Psoas muscle (tissue), 7 donors: ENCODE measurements at regions not wholly inside any gene's neighbourhood (a gene's known extent, or its start where the extent isn't known, plus 50 kb on each side); places are given as distances from the start of the nearest gene placed in this dataset.
A peak's percentile ranks its signal among the peaks of the same experiment; 100 is the strongest.

Experiments used
- ATAC-seq, 4 donors: fragments of 200-7000 bp; cut with Tn5 transposase; one replicate each; pipeline ENCODE4 v1.9.1; 2020; ENCODE audit warnings: moderate library complexity in 3 of 4, mild to moderate bottlenecking in 2 of 4
- DNase-seq, 2 donors: peaks; one replicate each; pipeline ENCODE4 v3.0.0-alpha.2; 2020
- H3K27ac ChIP-seq: fragments of 200-600 bp; one replicate; pipeline ENCODE4 v1.8.0; 2022
- H3K27me3 ChIP-seq, 3 donors: fragments of 200-600 bp in 1 of 3; one replicate each; pipeline versions ENCODE4 v1.6.1 to v1.8.0; 2013 to 2022; ENCODE audit warnings: low read length in 2 of 3, mild to moderate bottlenecking in 2 of 3, moderate library complexity in 1 of 3; ENCODE audit not compliant: insufficient read depth in 3 of 3
- H3K36me3 ChIP-seq, 2 donors: fragments of 200-600 bp in 1 of 2; one replicate each; pipeline versions ENCODE4 v1.6.1 to v1.8.0; 2013 to 2022; ENCODE audit warnings: low read depth in 1 of 2, mild to moderate bottlenecking in 1 of 2, moderate library complexity in 1 of 2; ENCODE audit not compliant: insufficient read depth in 1 of 2
- H3K4me1 ChIP-seq: fragments of 200-600 bp; one replicate; pipeline ENCODE4 v1.8.0; 2022
- H3K4me3 ChIP-seq: fragments of 200-600 bp; one replicate; pipeline ENCODE4 v1.8.0; 2022; ENCODE audit warnings: mild to moderate bottlenecking
- H3K9me3 ChIP-seq: fragments of 200-600 bp; one replicate; pipeline ENCODE4 v1.8.0; 2022
- WGBS, 3 donors: extraction: QIAGEN DNeasy Blood & Tissue Kit; methylation state at CpG; one replicate each; pipeline versions ENCODE4 v1.1.6 to v1.1.7; 2013; 5-methylcytosine and 5-hydroxymethylcytosine counted together
- intact Hi-C, 2 donors: fragments of 100-400 bp; cut with DNase I; formaldehyde crosslinking; loops; one replicate each; pipeline versions ENCODE4 v1.11.0 to v1.14.2; 2022
- TF ChIP-seq, protein P1 (sequence below): fragments of 200-600 bp; IDR thresholded peaks from one replicate; pipeline ENCODE4 v1.8.0; 2022; ENCODE audit warnings: antibody characterized with exemption
- donor health status: healthy with polysubstance abuse.
- donor health status: DM: no; HTN: no; CAD: no; lungs with moderate emphysema.
- donor health status: Bipolar disorder and iron deficiency.
- donor health status: healthy.
- donor health status: DM: yes; HTN: yes; CAD: no.
- donor health status: DM: no; HTN: no; CAD: no.
- donor health status: DM: yes; HTN: yes; CAD: no.

DNA sequence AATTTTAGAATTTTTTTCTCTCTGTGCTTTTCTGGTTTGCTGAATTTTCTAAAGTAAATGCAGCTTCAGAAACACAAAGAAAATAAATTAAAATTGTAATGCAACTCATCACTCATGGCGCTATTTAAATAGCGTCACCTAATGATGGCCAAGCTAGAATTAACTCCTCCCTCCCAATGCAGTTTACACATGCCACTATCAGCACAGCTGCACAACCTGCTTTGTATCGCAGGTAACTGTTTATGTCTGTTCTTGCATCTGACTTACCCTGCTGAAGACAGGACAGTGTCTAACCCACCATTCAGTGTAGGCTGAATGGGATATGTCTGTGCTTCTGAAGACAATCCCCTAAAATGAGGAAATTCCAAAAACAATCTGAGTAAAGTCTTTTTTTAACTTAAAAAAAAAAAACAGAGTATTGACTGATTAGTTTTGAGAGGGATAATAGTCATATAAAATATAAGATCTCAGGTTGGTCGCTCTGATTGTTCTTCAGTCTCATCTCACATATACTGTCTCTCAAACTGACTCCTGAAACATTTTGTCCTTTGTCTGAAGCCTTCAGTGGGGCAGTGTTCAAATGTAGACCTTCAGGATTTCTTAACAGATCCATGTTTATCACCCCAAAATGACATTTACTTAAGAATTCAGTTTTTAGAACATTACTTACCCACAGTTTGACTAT is 271.4 kb downstream of the ZEB2 start:
- Histone ChIP-seq H3K4me1 (peaks cover 15% of the 10 kb centered on the region), H3K27ac (no peak overlapping the region), H3K36me3 (no peaks in the 10 kb centered on the region), H3K27me3 (no peaks in the 10 kb centered on the region), H3K9me3 (peaks cover 12% of the 10 kb centered on the region), H3K4me3 (peak overlapping the region; percentile 25)
- ATAC-seq = peak in 1 of 4 donors; percentile 61
- no peak for DNase-seq
- intact Hi-C loops = no loop called here
- 95 to 98% (median 96%) methylated on average over 4 of the region's 4 CpGs for WGBS, 3 donors
- TF ChIP-seq, protein P1, sequence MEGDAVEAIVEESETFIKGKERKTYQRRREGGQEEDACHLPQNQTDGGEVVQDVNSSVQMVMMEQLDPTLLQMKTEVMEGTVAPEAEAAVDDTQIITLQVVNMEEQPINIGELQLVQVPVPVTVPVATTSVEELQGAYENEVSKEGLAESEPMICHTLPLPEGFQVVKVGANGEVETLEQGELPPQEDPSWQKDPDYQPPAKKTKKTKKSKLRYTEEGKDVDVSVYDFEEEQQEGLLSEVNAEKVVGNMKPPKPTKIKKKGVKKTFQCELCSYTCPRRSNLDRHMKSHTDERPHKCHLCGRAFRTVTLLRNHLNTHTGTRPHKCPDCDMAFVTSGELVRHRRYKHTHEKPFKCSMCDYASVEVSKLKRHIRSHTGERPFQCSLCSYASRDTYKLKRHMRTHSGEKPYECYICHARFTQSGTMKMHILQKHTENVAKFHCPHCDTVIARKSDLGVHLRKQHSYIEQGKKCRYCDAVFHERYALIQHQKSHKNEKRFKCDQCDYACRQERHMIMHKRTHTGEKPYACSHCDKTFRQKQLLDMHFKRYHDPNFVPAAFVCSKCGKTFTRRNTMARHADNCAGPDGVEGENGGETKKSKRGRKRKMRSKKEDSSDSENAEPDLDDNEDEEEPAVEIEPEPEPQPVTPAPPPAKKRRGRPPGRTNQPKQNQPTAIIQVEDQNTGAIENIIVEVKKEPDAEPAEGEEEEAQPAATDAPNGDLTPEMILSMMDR = no peak

DNA sequence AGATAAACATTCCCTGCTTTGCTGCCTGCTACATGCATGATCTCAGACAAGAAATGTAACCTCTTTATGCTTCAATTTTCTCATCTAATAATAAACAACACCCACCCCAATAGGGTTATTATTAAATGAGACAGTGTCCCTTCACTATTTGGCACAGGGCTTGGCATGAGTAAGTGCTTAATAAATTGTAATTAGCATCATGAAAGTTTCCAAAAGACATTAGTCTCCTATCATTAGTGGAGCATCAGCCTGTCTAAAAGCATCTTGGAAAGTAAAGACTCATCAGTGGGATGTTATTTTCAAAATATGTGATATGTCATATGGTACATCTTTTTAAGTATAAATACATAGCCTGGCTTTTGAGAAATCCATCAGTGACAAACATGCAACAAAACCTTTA is 275.0 kb downstream of the ZEB2 start:
- TF ChIP-seq, protein P1 = no peak
- intact Hi-C loops = no loop called here
- Histone ChIP-seq H3K27ac (no peak overlapping the region), H3K9me3 (no peaks in the 10 kb centered on the region), H3K27me3 (no peaks in the 10 kb centered on the region), H3K36me3 (no peaks in the 10 kb centered on the region), H3K4me1 (peaks cover 22% of the 10 kb centered on the region), H3K4me3 (no peak overlapping the region)
- ATAC-seq = no peak
- no peak for DNase-seq

DNA sequence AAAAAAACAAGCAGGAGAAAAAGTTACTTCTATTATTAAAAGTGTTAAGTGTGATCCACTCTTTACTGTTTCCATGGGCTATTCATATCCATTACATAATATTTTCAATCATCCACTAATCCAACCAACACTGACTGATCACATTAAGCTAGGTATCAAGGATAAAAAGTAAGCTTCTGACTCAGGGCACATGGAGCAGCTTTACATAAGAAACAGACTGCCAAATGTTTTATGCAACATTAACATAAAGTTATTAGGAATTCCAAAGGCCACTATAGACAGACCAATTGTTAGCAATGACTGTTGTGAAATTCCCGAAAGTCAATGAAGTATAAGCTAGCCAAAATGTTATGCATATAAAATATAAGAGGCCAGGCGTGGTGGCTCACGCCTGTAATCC is 277.6 kb downstream of the ZEB2 start:
- 97 to 98% (median 98%) methylated on average over 3 of the region's 3 CpGs for WGBS, 3 donors
- Histone ChIP-seq H3K4me1 (peaks cover 8% of the 10 kb centered on the region), H3K4me3 (no peak overlapping the region), H3K27me3 (no peaks in the 10 kb centered on the region), H3K36me3 (no peaks in the 10 kb centered on the region), H3K27ac (no peak overlapping the region), H3K9me3 (no peaks in the 10 kb centered on the region)
- ATAC-seq (no peak), DNase-seq (no peak)
- intact Hi-C loops = no loop called here
- TF ChIP-seq, protein P1 = no peak

DNA sequence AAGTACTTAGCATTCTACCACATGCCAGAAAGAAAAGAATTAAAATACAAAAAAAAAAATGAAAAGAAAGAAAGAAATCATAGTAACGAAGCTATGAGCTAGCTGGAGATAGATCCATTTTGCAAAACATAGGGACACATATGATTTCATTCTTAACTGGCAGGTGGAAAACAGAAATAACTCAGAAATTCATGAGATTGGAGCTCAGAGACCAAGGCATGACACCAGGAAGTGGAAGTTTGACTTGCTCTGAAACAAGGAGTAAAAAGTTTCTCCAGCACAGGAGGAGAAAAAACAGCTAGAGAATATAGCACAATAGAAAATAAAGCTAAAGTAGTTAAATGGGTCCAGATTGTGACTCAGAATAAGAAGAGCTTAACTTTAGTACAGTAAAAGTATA is 278.1 kb downstream of the ZEB2 start:
- ATAC-seq (no peak), DNase-seq (no peak)
- Histone ChIP-seq H3K36me3 (no peaks in the 10 kb centered on the region), H3K27ac (no peak overlapping the region), H3K27me3 (no peaks in the 10 kb centered on the region), H3K4me3 (no peak overlapping the region), H3K4me1 (peaks cover 8% of the 10 kb centered on the region), H3K9me3 (no peaks in the 10 kb centered on the region)
- 76 to 90% (median 82%) methylated on average over 1 of the region's 1 CpG for WGBS, 3 donors
- intact Hi-C loops = no loop called here
- TF ChIP-seq, protein P1 = no peak
